Stimulated activated CD8-positive, alpha-beta memory T cell treated with anti-CD3 and anti-CD28 coated beads, Interleukin-15, amount 100 ng/mL, for 4 hours (primary cell): ENCODE measurements at regions not wholly inside any gene's neighbourhood (a gene's known extent, or its start where the extent isn't known, plus 50 kb on each side); places are given as distances from the start of the nearest gene placed in this dataset.
"Not testable (repeated sequence)": the region's sequence is repeated elsewhere in the genome, so short reads cannot be mapped to it uniquely, and the experiment has no call there.

Source experiments
- DNase-seq, 2 donors: peaks; one replicate each; pipeline ENCODE4 v3.0.0-alpha.2; 2020; ENCODE audit warnings: low read depth in 2 of 2

DNA sequence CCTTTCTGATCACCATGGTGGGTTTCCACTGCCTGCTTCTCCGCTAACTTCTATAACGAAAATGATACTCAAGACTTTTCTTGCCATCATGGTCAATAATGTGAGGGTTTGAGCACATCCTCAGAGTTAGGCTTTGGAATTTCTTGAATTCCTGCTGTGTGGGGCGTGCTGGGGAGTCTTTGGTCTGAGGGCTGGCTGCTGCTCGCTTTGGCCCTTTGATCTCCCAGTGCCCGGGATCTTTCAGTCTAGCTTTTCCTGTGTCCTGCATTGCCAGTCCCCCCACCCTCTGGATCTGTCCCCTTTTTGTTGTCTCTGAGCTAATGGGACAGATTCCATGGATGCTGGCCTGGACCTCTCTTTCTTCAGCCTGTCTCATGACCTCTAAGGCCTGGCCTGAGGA lies 182.6 kb downstream of the NPIPA7 start:
- not testable (repeated sequence) for DNase-seq

DNA sequence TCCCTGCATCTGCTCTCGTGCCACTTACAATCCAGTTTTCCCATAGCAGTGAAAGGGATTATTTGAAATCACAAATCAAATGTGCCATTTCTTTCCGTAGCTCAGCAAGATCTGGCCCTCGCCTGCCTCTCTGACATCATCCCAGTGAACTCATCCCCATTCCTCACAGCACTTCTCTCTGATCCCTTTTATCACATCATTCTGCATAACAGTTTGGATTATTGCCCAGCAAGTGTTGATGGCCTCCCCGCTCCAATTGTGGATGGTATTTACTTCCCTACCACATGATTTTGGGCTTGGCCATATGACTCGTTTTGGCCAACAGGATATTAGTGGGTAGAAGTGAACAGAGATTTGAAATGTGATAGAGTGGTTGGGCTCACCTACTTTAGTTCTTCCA lies 185.0 kb downstream of the NPIPA7 start:
- not testable (repeated sequence) for DNase-seq

DNA sequence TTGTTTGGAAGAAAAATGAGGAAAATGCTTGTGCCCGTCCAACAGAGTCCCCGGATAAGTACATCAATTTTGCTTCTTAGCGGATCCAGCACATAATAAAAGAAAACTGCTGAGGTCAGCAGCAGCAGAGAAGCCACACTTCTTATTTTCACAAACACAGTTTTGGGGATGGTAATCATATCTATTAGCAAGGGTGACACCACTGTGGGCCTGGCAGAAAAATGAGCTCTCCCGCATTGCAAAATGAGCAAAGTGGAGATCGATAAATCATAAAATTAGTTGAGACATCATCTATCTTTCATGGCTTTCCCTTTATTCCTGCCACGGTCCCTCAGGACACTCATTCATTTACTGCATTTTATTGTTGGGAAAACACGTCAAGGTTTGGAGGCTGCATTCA lies 186.4 kb downstream of the NPIPA7 start:
- not testable (repeated sequence) for DNase-seq

DNA sequence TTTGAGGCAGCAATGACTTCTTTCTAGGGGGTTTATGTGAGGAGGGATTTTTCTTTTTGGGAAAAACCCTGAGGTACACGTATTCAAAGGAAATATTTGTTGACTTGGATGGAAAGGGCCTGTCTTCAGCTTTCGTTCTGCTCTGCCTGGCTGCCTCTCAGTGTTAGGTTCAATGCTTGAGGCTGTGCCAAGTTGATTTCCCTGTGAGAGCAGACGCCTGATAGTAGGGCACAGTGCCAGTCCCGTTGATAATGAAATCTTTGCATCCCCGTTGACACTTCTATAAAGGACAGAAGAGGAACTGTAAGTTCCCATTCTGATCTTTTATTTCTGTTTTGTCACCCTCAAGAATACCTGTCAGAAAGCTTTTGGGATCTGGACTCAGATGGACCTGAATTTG lies 191.1 kb downstream of the NPIPA7 start:
- DNase-seq = not testable (repeated sequence)

DNA sequence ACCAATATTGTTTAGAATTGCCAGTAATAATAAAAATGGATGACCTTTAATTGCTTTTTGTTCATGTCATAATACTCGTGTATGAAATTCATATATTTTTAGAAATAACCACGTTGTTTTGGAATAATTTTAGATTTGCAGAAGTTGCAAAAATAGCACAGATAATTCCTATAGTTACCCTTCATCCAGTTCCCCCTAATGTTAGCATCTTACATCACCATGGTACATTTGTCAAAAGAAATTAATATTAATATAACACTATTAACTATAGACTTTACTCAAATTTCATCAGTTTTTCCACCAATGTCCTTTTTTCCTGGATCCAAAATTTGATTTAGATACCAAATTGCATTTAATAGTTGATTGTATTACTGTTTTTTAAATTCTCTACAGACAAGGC lies 191.9 kb downstream of the NPIPA7 start:
- DNase-seq = not testable (repeated sequence)

DNA sequence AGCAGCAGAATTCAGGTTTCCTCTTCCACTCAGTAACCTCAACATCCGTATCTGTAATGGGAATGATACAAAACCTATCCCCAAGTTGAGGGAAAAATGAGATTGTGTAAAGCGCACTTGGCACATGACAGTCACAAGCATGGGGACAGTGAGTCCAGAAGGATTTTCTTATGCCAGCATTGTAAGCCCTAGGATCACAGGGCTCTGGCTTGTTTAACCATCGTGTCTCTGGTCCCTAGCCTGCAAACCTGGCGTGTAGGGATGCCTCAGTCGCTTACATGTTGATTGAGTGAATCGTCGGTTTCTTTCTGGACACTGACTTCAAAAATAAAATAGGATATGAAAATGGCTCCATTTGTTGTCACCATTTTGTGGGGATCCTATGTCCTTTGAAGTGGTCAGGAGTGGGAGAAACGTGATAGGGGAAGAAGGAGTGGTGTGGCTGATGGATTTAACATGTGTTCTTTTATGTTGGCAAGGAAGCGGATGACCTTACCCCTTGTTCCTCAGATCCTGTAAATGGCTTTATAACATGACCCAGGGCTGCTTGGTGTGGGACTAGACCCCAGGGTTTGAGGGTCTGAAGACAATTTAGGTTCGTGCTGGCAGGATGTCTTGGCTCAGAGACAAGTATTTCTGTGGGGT lies 193.3 kb downstream of the NPIPA7 start:
- DNase-seq = not testable (repeated sequence)

DNA sequence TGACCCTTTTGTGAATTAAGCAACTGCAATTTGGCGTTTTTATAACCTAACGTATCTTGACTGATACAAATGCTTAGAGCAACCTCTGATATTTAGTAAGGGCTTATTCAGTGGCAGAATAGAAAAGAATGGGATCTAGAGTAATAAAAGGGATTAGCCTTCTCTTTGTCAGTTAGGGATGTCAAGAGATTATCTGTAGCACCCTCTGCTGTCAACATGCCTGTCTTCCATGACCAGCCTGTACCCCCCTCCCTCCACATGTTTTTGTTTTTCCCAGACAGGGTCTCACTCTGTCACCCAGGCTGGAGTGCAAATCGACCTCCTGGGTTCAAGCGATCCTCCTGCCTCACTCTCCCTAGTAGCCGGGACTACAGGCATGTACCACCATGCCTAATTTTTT lies 198.1 kb downstream of the NPIPA7 start:
- not testable (repeated sequence) for DNase-seq

DNA sequence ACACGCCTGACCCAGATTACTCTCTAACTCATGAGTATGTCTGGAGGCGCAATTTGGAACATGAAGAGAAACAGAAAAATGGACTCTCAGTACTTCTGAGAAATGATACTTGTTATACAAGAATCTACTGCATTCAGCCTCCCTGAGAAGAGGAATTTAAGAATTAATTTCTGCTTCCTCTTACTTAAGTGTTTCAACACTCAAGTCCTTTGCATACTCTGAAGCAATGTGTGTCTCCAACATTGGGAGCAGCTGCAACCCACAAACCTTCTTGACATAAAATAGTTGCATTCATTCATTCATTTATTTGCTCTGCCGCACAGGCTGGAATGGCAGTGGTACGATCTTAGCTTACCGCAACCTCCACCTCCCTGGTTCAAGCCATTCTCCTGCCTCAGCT lies 199.8 kb downstream of the NPIPA7 start:
- no peak for DNase-seq

DNA sequence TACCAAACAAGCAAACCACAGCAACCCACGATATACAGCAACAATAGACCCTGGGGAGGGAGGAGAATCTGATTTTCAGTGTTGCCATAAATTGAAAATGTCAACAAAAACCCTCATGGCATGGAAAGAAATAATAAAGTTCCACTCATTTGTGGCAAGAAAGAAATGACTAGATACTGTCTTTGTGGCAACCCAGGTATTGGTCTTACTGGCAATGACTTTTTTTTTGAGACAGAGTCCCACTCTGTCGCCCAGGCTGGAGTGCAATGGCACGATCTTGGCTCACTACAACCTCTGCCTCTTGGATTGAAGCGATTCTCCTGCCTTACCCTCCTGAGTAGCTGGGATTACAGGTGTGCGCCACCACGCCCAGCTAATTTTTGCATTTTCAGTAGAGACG lies 204.0 kb downstream of the NPIPA7 start:
- not testable (repeated sequence) for DNase-seq

DNA sequence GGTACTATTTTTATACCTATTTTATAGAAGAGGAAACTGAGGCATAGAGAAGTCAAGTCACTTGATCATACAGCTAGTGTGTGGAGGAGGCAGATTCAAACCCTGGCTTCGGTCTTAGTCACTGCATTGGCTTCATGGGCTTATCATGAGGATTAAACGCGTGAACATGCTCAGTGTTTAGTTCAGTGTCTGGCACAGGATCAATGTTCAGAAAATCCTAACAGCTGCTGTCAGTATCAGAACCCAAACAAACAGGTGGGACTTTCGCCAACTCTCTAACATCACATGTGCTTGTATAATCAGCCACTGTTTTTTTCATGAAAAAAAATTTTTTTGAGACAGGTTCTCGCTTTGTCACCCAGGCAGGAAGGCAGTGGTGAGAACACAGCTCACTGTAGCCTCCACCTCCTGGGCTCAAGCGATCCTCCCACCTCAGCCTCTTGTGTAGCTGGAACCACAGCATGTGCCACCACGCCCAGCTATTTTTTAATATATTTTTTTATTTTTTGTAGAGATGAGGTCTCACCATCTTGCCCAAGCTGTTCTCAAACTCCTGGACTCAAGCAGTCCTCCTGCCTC lies 207.2 kb downstream of the NPIPA7 start:
- not testable (repeated sequence) for DNase-seq

DNA sequence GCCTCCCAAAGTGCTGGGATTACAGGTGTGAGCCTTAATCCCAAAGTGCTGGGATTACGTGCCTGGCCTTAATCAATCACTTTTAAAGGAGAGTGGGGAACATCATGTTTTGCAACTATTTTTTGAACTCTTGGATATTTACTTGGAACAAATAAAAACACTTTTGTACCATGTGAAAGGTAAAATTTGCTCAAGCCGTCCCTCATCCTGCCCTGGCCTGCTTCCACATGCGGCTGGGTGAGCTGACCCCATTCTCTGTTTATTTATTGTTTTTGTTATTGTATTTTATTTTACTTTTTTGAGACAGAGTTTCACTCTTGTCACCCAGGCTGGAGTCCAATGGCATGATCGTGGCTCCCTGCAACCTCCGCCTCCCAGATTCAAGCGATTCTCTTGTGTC lies 208.0 kb downstream of the NPIPA7 start:
- not testable (repeated sequence) for DNase-seq

DNA sequence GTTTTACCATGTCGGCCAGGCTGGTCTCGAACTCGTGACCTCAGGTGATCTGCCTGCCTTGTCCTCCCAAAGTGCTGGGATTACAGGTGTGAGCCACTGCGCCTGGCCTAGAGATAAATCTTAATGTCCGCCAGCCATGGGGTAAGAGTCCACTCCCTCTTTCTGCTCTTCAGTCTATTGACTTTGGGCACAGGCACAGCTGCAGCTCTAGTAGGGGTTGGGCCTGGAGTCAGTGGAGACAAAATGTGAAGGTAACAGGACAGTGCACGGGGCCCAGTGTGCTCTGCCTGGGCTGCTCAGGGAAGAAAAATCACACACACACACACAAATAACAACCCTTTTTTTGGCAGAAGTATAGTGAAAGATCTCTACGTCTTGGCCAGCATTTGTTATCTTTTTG lies 209.5 kb downstream of the NPIPA7 start:
- DNase-seq = not testable (repeated sequence)

DNA sequence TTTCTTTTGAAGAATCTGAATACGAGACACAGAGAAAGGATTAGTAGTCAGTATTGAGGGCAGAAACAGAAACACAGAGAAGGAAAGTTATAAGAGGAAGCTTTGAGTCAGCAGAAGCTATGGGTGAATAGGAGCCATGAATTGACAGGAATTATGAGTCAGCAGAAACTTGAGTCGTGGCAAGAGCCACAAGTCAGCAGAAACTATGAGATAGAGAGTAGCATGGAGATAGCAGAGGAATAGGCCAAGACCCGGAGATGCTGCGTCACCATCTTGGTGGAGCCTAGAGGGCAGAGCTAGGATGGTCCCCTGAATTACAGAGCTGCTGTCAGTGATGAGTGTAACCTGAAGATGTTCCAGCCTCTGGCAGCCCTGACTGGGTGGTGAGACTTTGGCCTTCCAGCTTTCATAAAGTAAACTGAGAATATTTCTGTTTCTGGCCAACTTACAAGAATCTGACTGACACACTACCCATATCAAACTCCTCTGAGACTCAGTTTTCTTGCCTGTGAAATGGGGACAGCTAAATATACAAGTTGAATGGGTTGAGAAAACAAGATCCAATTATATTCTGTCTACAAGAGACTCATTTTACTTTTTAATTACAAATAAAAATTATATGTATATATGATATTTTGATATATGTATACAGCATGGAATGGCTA lies 211.8 kb downstream of the NPIPA7 start:
- DNase-seq = not testable (repeated sequence)

DNA sequence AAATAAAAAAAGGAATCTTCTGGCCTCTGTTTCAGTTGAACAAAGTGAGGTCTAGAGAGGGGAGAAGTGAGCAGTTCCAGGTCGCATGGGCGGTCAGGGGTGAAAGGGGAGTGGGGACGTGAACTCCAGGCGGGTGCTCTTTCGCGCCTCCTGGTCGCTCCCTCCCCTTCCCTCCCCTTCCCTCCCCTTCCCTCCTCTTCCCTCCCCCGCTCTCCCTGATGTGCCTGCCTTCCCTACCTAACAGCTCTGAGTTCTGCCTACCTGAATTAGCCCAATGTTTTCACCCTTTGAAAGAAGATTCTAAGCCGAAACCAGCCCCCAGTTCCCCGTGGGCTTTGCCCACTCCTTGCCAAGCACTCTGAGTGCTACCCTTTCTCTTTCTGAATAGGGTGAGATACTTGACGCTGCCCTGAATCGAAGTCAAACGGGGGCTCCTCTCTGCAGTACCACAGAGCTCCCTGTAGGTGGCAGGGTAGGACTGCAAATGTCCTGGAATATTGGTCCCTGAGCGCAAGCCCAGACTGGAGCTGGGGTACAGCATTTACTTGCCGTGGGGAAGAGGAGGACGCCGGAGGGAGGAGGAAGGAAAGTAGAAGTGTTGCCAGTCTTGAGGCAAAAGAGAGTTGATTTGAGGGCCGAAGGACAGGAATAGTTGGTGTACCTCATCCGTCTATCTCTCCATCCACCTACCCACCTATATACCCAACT lies 214.4 kb downstream of the NPIPA7 start:
- DNase-seq = not testable (repeated sequence)

DNA sequence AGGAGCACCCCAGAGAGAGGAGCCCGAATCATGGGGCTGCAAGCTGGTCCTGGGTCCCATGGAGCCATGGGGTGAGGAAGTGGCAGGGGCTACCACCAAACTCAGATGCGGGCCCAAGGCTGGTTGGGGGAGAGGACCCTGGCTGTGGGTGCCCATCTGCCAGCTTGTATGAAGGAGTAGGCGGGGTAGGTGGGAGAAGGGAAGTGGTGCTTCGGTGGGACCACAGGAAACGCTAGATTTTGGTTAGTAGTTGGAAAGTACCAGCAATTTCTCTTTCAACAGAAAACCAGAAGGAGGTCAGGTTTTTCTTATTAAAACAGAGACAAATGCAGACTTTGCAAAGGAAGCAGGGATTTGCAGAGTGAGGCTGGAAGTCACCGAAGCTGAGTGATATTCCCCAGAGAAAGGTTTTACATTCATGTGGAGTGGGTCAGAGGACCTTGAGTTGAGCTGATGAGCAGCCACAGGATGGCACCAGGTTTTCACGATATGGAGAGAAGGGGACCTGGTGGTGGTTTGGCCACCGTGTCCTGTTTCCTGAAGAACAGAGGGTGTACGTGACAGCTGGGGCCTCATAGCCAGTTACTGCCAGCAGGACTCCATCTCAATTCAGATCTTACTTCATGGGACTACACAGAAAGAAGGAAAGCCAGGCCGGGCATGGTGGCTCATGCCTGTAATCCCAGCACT lies 216.2 kb downstream of the NPIPA7 start:
- not testable (repeated sequence) for DNase-seq

DNA sequence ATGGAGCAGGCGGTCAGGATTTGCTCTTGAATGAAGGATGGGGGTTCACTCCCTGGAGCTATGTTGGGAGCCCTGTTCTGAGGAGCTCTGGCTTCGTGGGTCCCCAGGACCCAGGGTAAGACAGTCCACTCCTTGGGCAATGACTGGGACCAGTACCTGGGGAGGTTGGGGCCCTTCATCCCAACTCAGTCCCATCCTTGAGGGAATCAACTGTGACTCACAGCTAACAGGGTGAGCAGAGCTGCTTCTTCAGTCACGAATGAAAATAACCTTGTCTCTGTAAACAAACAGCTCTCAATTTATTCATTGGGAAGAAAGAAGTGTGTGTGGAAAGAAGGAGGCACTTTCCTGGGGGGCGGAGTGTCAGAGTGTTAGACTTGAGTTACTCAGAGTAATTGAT lies 222.3 kb downstream of the NPIPA7 start:
- DNase-seq = not testable (repeated sequence)

DNA sequence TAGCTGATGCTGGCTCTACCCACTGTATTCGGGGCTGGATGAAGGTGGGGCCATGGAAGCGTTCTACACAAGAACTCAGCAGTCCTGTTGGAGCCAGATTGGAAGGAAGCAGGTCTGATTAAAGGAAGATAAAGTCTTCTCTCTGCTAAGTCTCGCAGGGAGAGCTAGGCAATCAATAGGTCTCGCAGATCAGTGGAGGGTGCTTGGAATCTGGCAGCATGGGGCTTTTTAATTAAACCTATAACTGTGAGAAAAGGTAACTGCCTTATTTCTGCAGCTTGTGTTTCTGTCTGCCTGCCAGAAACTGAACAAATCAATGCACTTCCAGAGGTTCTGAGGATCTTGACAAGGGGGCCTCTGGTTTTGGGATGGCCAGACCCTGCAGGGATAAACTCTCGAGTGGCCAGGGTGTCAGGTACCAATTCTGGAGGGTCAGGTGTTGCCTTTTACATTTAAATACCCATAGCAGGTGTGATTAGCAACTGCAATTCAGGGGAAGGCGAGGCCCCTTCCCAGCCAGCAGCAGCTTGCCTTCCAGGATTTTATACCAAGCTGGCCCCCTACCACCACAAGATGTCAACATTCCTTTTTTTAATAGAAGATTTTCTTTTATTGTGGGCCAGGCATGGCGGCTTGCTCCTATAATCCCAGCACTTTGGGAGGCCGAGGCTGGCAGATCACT lies 228.6 kb downstream of the NPIPA7 start:
- DNase-seq = not testable (repeated sequence)

DNA sequence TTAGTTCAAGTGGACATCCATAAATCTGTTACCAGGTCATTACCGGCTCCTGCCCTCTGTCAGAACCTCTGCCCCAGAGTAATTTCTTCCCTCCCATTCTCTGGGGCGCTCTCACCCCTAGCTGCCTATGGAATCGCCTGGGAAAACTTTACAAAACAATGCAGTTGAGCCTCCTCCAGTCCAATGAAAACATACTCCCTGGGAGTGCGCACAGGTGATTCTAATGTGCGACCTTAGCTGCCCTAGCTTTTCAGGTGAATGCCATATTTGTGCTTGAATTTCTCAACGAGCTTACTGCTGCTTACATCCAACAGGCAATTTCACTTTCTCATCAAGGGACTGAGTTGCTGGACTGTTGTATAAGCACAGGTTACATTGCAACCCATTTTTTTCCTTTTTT lies 230.7 kb downstream of the NPIPA7 start:
- not testable (repeated sequence) for DNase-seq

DNA sequence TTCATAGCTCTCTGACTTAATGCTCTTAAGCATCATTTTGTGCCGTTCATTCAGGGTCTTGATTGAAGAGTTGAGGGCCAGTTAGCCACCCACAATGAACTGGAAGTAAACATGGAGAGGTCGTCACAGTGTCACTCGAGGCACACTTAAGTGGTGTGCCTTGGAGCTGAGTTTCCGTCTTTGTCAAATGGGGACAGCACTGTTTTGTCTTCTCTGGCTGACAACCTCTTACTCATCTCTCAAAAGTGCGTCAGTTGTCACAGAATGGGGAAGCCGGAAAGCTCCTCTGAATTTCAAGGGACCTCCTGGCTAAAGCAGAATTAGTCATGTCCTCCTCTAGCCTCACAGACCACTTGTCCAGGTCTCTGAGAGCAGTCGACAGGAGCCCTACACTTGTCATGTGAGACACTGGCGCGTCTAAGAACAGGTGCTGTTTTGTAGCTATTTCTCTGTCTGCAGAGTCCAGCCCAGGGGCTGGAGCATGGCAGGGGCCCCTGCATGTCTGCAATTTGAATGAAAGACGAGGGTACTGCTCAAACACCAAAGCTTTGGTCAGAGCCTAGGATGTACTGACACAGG lies 231.5 kb downstream of the NPIPA7 start:
- not testable (repeated sequence) for DNase-seq

DNA sequence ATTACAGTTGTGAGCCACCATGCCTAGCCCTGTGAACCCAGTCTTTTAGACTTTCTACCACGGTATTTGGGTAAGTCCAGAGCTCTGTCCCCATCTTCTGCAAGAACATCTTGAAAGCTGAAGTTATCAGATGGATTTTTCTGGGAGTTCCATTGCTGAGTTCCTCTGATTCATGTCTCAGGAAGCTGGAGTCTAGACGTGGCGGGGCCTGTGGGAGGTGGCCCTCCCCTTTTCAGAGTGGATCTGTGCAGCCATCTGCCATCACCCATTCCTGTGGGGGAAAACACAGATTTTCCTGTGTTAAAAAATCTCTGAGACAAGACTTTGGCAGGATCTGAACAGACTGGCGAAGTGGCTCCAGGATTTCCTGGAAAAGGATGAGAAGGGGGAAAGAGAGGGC lies 234.3 kb downstream of the NPIPA7 start:
- DNase-seq = not testable (repeated sequence)

DNA sequence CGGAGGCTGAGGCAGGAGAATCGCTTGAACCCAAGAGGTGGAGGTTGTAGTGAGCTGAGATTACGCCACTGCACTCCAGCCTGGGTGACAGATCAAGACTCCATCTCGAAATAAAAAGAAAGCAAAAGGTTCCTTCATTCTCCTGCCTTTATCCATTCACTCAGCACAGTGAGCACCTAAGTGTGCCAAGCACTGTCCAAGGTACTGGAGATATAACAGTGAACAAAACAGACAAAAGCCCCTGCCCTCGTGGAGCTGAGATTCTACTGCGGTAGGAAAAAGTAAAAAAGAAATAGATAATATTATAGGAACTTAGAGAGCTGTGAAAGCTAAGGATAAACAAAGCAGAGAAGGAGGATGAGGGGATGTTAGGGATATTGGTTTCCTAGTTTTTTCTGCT lies 235.5 kb downstream of the NPIPA7 start:
- DNase-seq = not testable (repeated sequence)
